H9 (cell line): ENCODE measurements at regions not wholly inside any gene's neighbourhood (a gene's known extent, or its start where the extent isn't known, plus 50 kb on each side); places are given as distances from the start of the nearest gene placed in this dataset.

Experiments used
- DNase-seq: peaks from one replicate; pipeline ENCODE4 v3.0.0-alpha.2; 2017
- H2AFZ ChIP-seq: one replicate; pipeline ENCODE4 v1.6.1; 2013; ENCODE audit warnings: mild to moderate bottlenecking, low read length, control low read depth, moderate library complexity
- H2AK5ac ChIP-seq: 2 replicates; pipeline ENCODE4 v1.6.1; 2013; ENCODE audit warnings: low read length, control low read depth, mixed read lengths; ENCODE audit not compliant: insufficient read length
- H2BK120ac ChIP-seq: one replicate; pipeline ENCODE4 v1.6.1; 2013; ENCODE audit warnings: low read depth, mild to moderate bottlenecking, low read length, control low read depth, inconsistent platforms; ENCODE audit not compliant: poor library complexity, severe bottlenecking
- H2BK12ac ChIP-seq: 2 replicates; pipeline ENCODE4 v1.6.1; 2013; ENCODE audit warnings: low read length, control low read depth, mixed read lengths, low read depth; ENCODE audit not compliant: insufficient read length
- H2BK15ac ChIP-seq: 2 replicates; pipeline ENCODE4 v1.6.1; 2013; ENCODE audit warnings: low read depth, low read length, control low read depth
- H2BK20ac ChIP-seq: one replicate; pipeline ENCODE4 v1.6.1; 2013; ENCODE audit warnings: low read depth, mild to moderate bottlenecking, low read length, control low read depth, inconsistent platforms; ENCODE audit not compliant: poor library complexity, severe bottlenecking
- H2BK5ac ChIP-seq: 2 replicates; pipeline ENCODE4 v1.6.1; 2013; ENCODE audit warnings: low read length, control low read depth, mixed read lengths; ENCODE audit not compliant: insufficient read length
- H3K14ac ChIP-seq: 2 replicates; pipeline ENCODE4 v1.6.1; 2013; ENCODE audit warnings: low read length, control low read depth; ENCODE audit not compliant: insufficient read depth
- H3K18ac ChIP-seq: 2 replicates; pipeline ENCODE4 v1.6.1; 2013; ENCODE audit warnings: low read depth, mild to moderate bottlenecking, mixed read lengths, low read length, control low read depth; ENCODE audit not compliant: insufficient read length
- H3K23ac ChIP-seq: 2 replicates; pipeline ENCODE4 v1.6.1; 2013; ENCODE audit warnings: low read length, control low read depth, mixed read lengths, low read depth; ENCODE audit not compliant: insufficient read length
- H3K23me2 ChIP-seq: 2 replicates; pipeline ENCODE4 v1.6.1; 2013; ENCODE audit warnings: low read depth, mild to moderate bottlenecking, mixed read lengths, low read length, control low read depth; ENCODE audit not compliant: insufficient read length, poor library complexity, severe bottlenecking
- H3K27ac ChIP-seq: 2 replicates; pipeline ENCODE4 v1.5.1; 2013; ENCODE audit warnings: low read length, control low read depth, mixed read lengths, low read depth; ENCODE audit not compliant: insufficient read length
- H3K27me3 ChIP-seq: 2 replicates; pipeline ENCODE4 v1.6.1; 2013; ENCODE audit warnings: low read length, control low read depth, inconsistent platforms; ENCODE audit not compliant: insufficient read depth
- H3K4ac ChIP-seq: 2 replicates; pipeline ENCODE4 v1.6.1; 2013; ENCODE audit warnings: low read depth, mild to moderate bottlenecking, control low read depth, inconsistent platforms, low read length, moderate library complexity
- H3K4me1 ChIP-seq: 2 replicates; pipeline ENCODE4 v1.6.1; 2013; ENCODE audit warnings: low read length, control low read depth, inconsistent platforms; ENCODE audit not compliant: insufficient read depth
- H3K4me2 ChIP-seq: 2 replicates; pipeline ENCODE4 v1.6.1; 2013; ENCODE audit warnings: low read length, control low read depth, mixed read lengths; ENCODE audit not compliant: insufficient read length, insufficient read depth
- H3K56ac ChIP-seq: 2 replicates; pipeline ENCODE4 v1.6.1; 2013; ENCODE audit warnings: low read depth, mild to moderate bottlenecking, mixed read lengths, low read length, control low read depth; ENCODE audit not compliant: insufficient read length
- H3K79me1 ChIP-seq: 2 replicates; pipeline ENCODE4 v1.6.1; 2013; ENCODE audit warnings: low read depth, mild to moderate bottlenecking, moderate library complexity, low read length, control low read depth, inconsistent platforms; ENCODE audit not compliant: insufficient read depth, poor library complexity, severe bottlenecking
- H3K79me2 ChIP-seq: 2 replicates; pipeline ENCODE4 v1.6.1; 2013; ENCODE audit warnings: low read length, control low read depth, inconsistent platforms; ENCODE audit not compliant: insufficient read depth
- H3K9ac ChIP-seq: 2 replicates; pipeline ENCODE4 v1.6.1; 2013; ENCODE audit warnings: low read length, control low read depth, mixed read lengths; ENCODE audit not compliant: insufficient read length; ENCODE audit errors: extremely low read depth
- H3K9me3 ChIP-seq: one replicate; pipeline ENCODE4 v1.6.1; 2013; ENCODE audit warnings: low read depth, low read length, inconsistent platforms; ENCODE audit not compliant: control insufficient read depth
- H3T11ph ChIP-seq: one replicate; pipeline ENCODE4 v1.6.1; 2013; ENCODE audit warnings: mild to moderate bottlenecking, low read length, control low read depth, inconsistent platforms
- H4K20me1 ChIP-seq: one replicate; pipeline ENCODE4 v1.6.1; 2013; ENCODE audit not compliant: control insufficient read depth, insufficient read length, insufficient read depth
- H4K5ac ChIP-seq: 2 replicates; pipeline ENCODE4 v1.6.1; 2013; ENCODE audit warnings: low read depth, mild to moderate bottlenecking, mixed read lengths, low read length, control low read depth; ENCODE audit not compliant: insufficient read length
- H4K8ac ChIP-seq: replicated peaks from 2 replicates; pipeline ENCODE4 v1.6.1; 2013; ENCODE audit warnings: low read length, control low read depth, mixed read lengths, low read depth; ENCODE audit not compliant: insufficient read length
- H4K91ac ChIP-seq: 2 replicates; pipeline ENCODE4 v1.6.1; 2013; ENCODE audit warnings: low read depth, mild to moderate bottlenecking, moderate library complexity, mixed read lengths, low read length, control low read depth; ENCODE audit not compliant: insufficient read length
- H3K27ac Mint-ChIP-seq, 3 experiments: 2 replicates in 2 of 3; 3 replicates in 1 of 3; pipeline ENCODE4 v1.8.0; 2020 to 2021; ENCODE audit warnings: mixed read lengths in 3 of 3, mild to moderate bottlenecking in 1 of 3, moderate library complexity in 1 of 3
- H3K27me3 Mint-ChIP-seq: 2 replicates; pipeline ENCODE4 v1.8.0; 2021; ENCODE audit warnings: low read depth, mild to moderate bottlenecking, moderate library complexity, mixed read lengths
- H3K36me3 Mint-ChIP-seq, 3 experiments: 2 replicates in 2 of 3; 3 replicates in 1 of 3; pipeline ENCODE4 v1.8.0; 2020 to 2021; ENCODE audit warnings: low read depth in 3 of 3, mixed read lengths in 3 of 3; ENCODE audit not compliant: insufficient read depth in 1 of 3
- H3K4me1 Mint-ChIP-seq, 2 experiments: 2 replicates each; pipeline ENCODE4 v1.8.0; 2020; ENCODE audit warnings: mixed read lengths in 2 of 2
- H3K4me3 Mint-ChIP-seq, 2 experiments: 2 replicates in 1 of 2; 3 replicates in 1 of 2; pipeline ENCODE4 v1.8.0; 2020 to 2021; ENCODE audit warnings: mild to moderate bottlenecking in 2 of 2, mixed read lengths in 2 of 2, moderate library complexity in 1 of 2
- H3K9me3 Mint-ChIP-seq, 2 experiments: 2 replicates in 1 of 2; 3 replicates in 1 of 2; pipeline ENCODE4 v1.8.0; 2020; ENCODE audit warnings: mild to moderate bottlenecking in 2 of 2, mixed read lengths in 2 of 2, moderate library complexity in 1 of 2
- CTCF ChIP-seq: fragments of 200-600 bp; sonication (generic); conservative IDR thresholded peaks from 3 replicates; pipeline ENCODE4 v1.8.0; 2021; ENCODE audit warnings: antibody characterized with exemption, mild to moderate bottlenecking
- WGBS: extraction: QIAGEN DNeasy Blood & Tissue Kit; methylation state at CpG from one replicate; pipeline ENCODE4 v1.1.7; 2013; ENCODE audit warnings: missing lambda C conversion rate, low lambda C conversion rate, mixed read lengths; ENCODE audit not compliant: insufficient read length; ENCODE audit errors: extremely low coverage; 5-methylcytosine and 5-hydroxymethylcytosine counted together

GRCh38 chr6:98036344-98036923, 753.4 kb upstream of the MMS22L start:
- no CpG with 5 or more reads among the region's 5 CpGs for WGBS
- Mint-ChIP-seq H3K9me3 (no peaks in the 10 kb centered on the region), H3K36me3 (peaks cover 0 to 2% (median 0%) of the 10 kb centered on the region in 3 experiments; a peak in 2 of 7 replicates), H3K27me3 (no peaks in the 10 kb centered on the region), H3K4me1 (peaks cover 50 to 54% of the 10 kb centered on the region in 2 experiments), H3K27ac (peak overlapping the region; percentile 80 to 85 (median 84)), H3K4me3 (peak overlapping the region; percentile 6 to 41; a peak in 3 of 5 replicates)
- H2BK5ac ChIP-seq: no peak overlapping the region
- H2BK12ac ChIP-seq: no peak overlapping the region
- no peak overlapping the region for H2AFZ ChIP-seq
- no peaks in the 10 kb centered on the region for H3K79me1 ChIP-seq
- no peak overlapping the region for H4K5ac ChIP-seq
- no peaks in the 10 kb centered on the region for H4K20me1 ChIP-seq
- no peak overlapping the region for H2BK15ac ChIP-seq
- peak; percentile 52 for DNase-seq
- H2BK20ac ChIP-seq: no peak overlapping the region
- H3K56ac ChIP-seq: no peak overlapping the region
- no peak overlapping the region for H2AK5ac ChIP-seq
- H3K79me2 ChIP-seq: no peaks in the 10 kb centered on the region
- H3K4me1 ChIP-seq: peaks cover 12% of the 10 kb centered on the region
- no peak overlapping the region for H3K14ac ChIP-seq
- H4K91ac ChIP-seq: no peak overlapping the region
- H3K27ac ChIP-seq: peak overlapping the region; percentile 14
- TF ChIP-seq CTCF: no peak
- H3K9ac ChIP-seq: no peak overlapping the region
- H3K18ac ChIP-seq: no peak overlapping the region
- H3K23ac ChIP-seq: no peak overlapping the region
- H2BK120ac ChIP-seq: no peak overlapping the region
- no peak overlapping the region for H3K4ac ChIP-seq
- no peaks in the 10 kb centered on the region for H3K9me3 ChIP-seq
- H3K23me2 ChIP-seq: no peaks in the 10 kb centered on the region
- H3K4me2 ChIP-seq: peak overlapping the region; percentile 2
- no peaks in the 10 kb centered on the region for H3K27me3 ChIP-seq
- H4K8ac ChIP-seq: no peak overlapping the region
- H3T11ph ChIP-seq: no peak overlapping the region
